Tibial nerve (tissue), 4 donors: ENCODE measurements at regions not wholly inside any gene's neighbourhood (a gene's known extent, or its start where the extent isn't known, plus 50 kb on each side); places are given as distances from the start of the nearest gene placed in this dataset.

ENCODE experiments used
- CTCF ChIP-seq, 5 experiments: fragments of 200-600 bp in 3 of 5; fragments of 450-650 bp in 2 of 5; sonication (generic) in 3 of 5; IDR thresholded peaks; one replicate each; pipeline ENCODE4 v1.5.1; 2016 to 2019; ENCODE audit warnings: antibody characterized with exemption in 5 of 5, mild to moderate bottlenecking in 3 of 5, moderate library complexity in 2 of 5
- EP300 ChIP-seq, 2 donors: sonication (generic); formaldehyde crosslinking; IDR thresholded peaks; one replicate each; pipeline ENCODE4 v1.6.1; 2017; ENCODE audit warnings: antibody characterized with exemption in 2 of 2, mild to moderate bottlenecking in 1 of 2
- POLR2A ChIP-seq, 2 donors: fragments of 450-650 bp; IDR thresholded peaks; one replicate each; pipeline ENCODE4 v1.6.1; 2017; ENCODE audit warnings: antibody characterized with exemption in 2 of 2, mild to moderate bottlenecking in 2 of 2, moderate library complexity in 2 of 2

- TF ChIP-seq POLR2A (IDR thresholded peaks at IDR 0.05) (no peak), CTCF (IDR thresholded peaks at IDR 0.05) (no peak), EP300 (IDR thresholded peaks at IDR 0.05) (no peak)
Observed at GRCh38 chr10:3846736-3847135, 61.7 kb upstream of the KLF6 start.
